ENCODE measurements at regions not wholly inside any gene's neighbourhood (a gene's known extent, or its start where the extent isn't known, plus 50 kb on each side); places are given as distances from the start of the nearest gene placed in this dataset.

- H3K4me3 ChIP-seq (ENCODE audit: low read depth, low read length): no peak overlapping the region
- CTCF ChIA-PET: interaction anchor here (0.9 to 1.4 kb wide), 3 partner anchors 43 to 354 kb away, joined by 3 to 4 read pairs (median 4); no protein-coding TSS in a partner anchor
- TF ChIP-seq CTCF (IDR thresholded peaks at IDR 0.05; ENCODE audit: insufficient read depth, low read length, missing control alignments): no peak
- no peak for DNase-seq (ENCODE audit: low read depth, low spot score)
- POLR2A ChIA-PET: interaction anchor here (1.0 to 1.7 kb wide), 3 partner anchors 52 to 331 kb away, joined by 3 to 4 read pairs (median 4); no protein-coding TSS in a partner anchor
Observed at GRCh38 chr9:16191191-16191590, 638.3 kb downstream of the CCDC171 start.

GRCh38 chr9:16191691-16192402 is 639.0 kb downstream of the CCDC171 start:
- TF ChIP-seq CTCF (IDR thresholded peaks at IDR 0.05; ENCODE audit: insufficient read depth, low read length, missing control alignments): peak; percentile 98
- H3K4me3 ChIP-seq (ENCODE audit: low read depth, low read length): peak overlapping the region; percentile 23
- POLR2A ChIA-PET: interaction anchor here (1.0 to 1.7 kb wide), 3 partner anchors 53 to 330 kb away, joined by 3 to 4 read pairs (median 4); no protein-coding TSS in a partner anchor
- CTCF ChIA-PET: interaction anchor here (0.9 to 1.4 kb wide), 6 partner anchors 42 to 355 kb away, joined by 3 to 4 read pairs (median 4); no protein-coding TSS in a partner anchor
- DNase-seq (ENCODE audit: low read depth, low spot score): no peak

GRCh38 chr9:16192403-16193017 is 639.7 kb downstream of the CCDC171 start:
- H3K4me3 ChIP-seq (ENCODE audit: low read depth, low read length): no peak overlapping the region; the same call in 1 of the 2 replicates
- DNase-seq (ENCODE audit: low read depth, low spot score): no peak
- no peak for TF ChIP-seq CTCF (IDR thresholded peaks at IDR 0.05; ENCODE audit: insufficient read depth, low read length, missing control alignments)
- ChIA-PET CTCF (interaction anchor here (0.7 to 1.4 kb wide), 8 partner anchors 20 to 355 kb away, joined by 3 to 4 read pairs (median 3); no protein-coding TSS in a partner anchor), POLR2A (interaction anchor here (1.0 to 1.7 kb wide), 2 partner anchors 53 to 329 kb away, joined by 4 read pairs; no protein-coding TSS in a partner anchor)

GRCh38 chr9:16193066-16193465 is 640.2 kb downstream of the CCDC171 start:
- DNase-seq (ENCODE audit: low read depth, low spot score): no peak
- CTCF ChIA-PET: interaction anchor here (0.7 to 1.2 kb wide), 7 partner anchors 20 to 222 kb away, joined by 3 to 4 read pairs (median 3); no protein-coding TSS in a partner anchor
- POLR2A ChIA-PET: no interaction called here

GRCh38 chr9:16196206-16196605 is 643.4 kb downstream of the CCDC171 start:
- TF ChIP-seq CTCF (IDR thresholded peaks at IDR 0.05; ENCODE audit: insufficient read depth, low read length, missing control alignments): no peak
- no peak for DNase-seq (ENCODE audit: low read depth, low spot score)
- H3K4me3 ChIP-seq (ENCODE audit: low read depth, low read length): no peak overlapping the region
- ChIA-PET POLR2A (no interaction called here), CTCF (interaction anchor here (1.0 to 1.8 kb wide), 2 partner anchors 9 to 323 kb away, joined by 3 to 8 read pairs; no protein-coding TSS in a partner anchor)

More at GRCh38 chr9:16193066-16193465, 640.2 kb downstream of the CCDC171 start:
- H3K4me3 ChIP-seq (ENCODE audit: low read depth, low read length): no peak overlapping the region
- TF ChIP-seq CTCF (IDR thresholded peaks at IDR 0.05; ENCODE audit: insufficient read depth, low read length, missing control alignments): no peak

Measured in AG04449 (cell line).